ENCODE measurements at regions not wholly inside any gene's neighbourhood (a gene's known extent, or its start where the extent isn't known, plus 50 kb on each side); places are given as distances from the start of the nearest gene placed in this dataset.

DNA sequence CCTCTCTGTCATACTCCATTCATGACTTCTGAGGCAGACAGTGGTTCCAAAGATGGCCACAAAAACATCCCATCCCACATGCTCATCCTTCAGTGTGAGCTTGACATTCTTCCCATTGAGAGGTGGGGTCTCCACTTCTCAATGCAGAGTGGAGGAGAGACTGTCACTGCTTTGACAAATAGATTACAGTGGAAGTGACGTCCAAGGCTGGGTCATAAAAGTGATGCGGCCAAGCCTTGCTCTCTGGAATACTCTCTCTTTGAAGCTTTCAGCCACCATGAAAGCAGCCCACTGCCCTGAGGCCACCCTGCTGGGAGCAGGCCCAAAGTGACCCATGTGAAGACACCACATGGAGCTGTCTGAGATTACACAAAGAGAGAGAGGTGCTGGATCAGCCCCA, 59.0 kb upstream of the DNAH5 start:
- POLR2A ChIA-PET: no interaction called here
- CTCF ChIA-PET (ENCODE audit: low intra/inter-chr PET ratio, low total read pairs): no interaction called here
- no peaks in the 10 kb centered on the region for H3K36me3 ChIP-seq (replicated peaks in 1 of 2; ENCODE audit: control insufficient read depth in 1 of 2, insufficient read depth in 2 of 2, low read length in 2 of 2)
- DNase-seq (ENCODE audit: low spot score) (no peak), ATAC-seq (peak; percentile 28; the same call in 1 of the 3 replicates), FAIRE-seq (no peak)
- H3K4me2 ChIP-seq (ENCODE audit: low read depth, low read length): no peak overlapping the region
- no peak overlapping the region for H3K27ac ChIP-seq (ENCODE audit: extremely low read length, insufficient read depth, low read length)
- no peak for TF ChIP-seq TEAD2 (CRISPR knock-in tag; IDR thresholded peaks at IDR 0.05)
- TF ChIP-seq TEAD3 (CRISPR knock-in tag; optimal IDR thresholded peaks at IDR 0.05; ENCODE audit: borderline replicate concordance): no peak
- TF ChIP-seq POLR2A (IDR thresholded peaks at IDR 0.05; ENCODE audit: insufficient read depth in 1 of 2, low read depth in 2 of 2, low read length in 2 of 2): no peak
- TF ChIP-seq SMC3 (IDR thresholded peaks at IDR 0.05; ENCODE audit: low read length): no peak
- TF ChIP-seq SYNCRIP (IDR thresholded peaks at IDR 0.05; ENCODE audit: insufficient read depth, low read depth, low read length): no peak
- no peak for TF ChIP-seq ZC3H13 (CRISPR knock-in tag; IDR thresholded peaks at IDR 0.05)
- TF ChIP-seq FOXA1 (IDR thresholded peaks at IDR 0.05): no peak
- TF ChIP-seq FOXA1 (CRISPR knock-in tag; IDR thresholded peaks at IDR 0.05): no peak
- TF ChIP-seq JDP2 (CRISPR knock-in tag; IDR thresholded peaks at IDR 0.05; ENCODE audit: borderline replicate concordance): no peak
- TF ChIP-seq, protein P1, sequence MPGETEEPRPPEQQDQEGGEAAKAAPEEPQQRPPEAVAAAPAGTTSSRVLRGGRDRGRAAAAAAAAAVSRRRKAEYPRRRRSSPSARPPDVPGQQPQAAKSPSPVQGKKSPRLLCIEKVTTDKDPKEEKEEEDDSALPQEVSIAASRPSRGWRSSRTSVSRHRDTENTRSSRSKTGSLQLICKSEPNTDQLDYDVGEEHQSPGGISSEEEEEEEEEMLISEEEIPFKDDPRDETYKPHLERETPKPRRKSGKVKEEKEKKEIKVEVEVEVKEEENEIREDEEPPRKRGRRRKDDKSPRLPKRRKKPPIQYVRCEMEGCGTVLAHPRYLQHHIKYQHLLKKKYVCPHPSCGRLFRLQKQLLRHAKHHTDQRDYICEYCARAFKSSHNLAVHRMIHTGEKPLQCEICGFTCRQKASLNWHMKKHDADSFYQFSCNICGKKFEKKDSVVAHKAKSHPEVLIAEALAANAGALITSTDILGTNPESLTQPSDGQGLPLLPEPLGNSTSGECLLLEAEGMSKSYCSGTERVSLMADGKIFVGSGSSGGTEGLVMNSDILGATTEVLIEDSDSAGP (CRISPR knock-in tag; IDR thresholded peaks at IDR 0.05; ENCODE audit: borderline replicate concordance): no peak
- TF ChIP-seq ZNF331 (CRISPR knock-in tag; IDR thresholded peaks at IDR 0.05): no peak
- TF ChIP-seq ZMYM4 (CRISPR knock-in tag; IDR thresholded peaks at IDR 0.05): no peak
- H4K20me1 ChIP-seq (ENCODE audit: insufficient read depth, low read length): no peaks in the 10 kb centered on the region
- 40% methylated on average over 2 of the region's 2 CpGs for WGBS (ENCODE audit: low lambda C conversion rate)
- no peak overlapping the region for H2AFZ ChIP-seq (ENCODE audit: low read length)
- intact Hi-C loops (cut with micrococcal nuclease; ENCODE audit: unreplicated experiment) (no loop called here), in situ Hi-C loops (cut with HindIII; ENCODE audit: extremely low pct_ligation_motif_present, low pct_unique_long_range_greater_than_20kb) (no loop called here)
- peaks cover 5% of the 10 kb centered on the region; the same call in 1 of the 2 replicates for H3K9me3 ChIP-seq (ENCODE audit: low read length)
- BruUV-seq (replicated peaks): no TSS peak
- no peak overlapping the region for H3K9ac ChIP-seq (ENCODE audit: insufficient read depth, low read depth, low read length)
- no peaks in the 10 kb centered on the region; a peak in 2 of 5 replicates for H3K27me3 ChIP-seq (ENCODE audit: control insufficient read depth in 1 of 2, insufficient read depth in 2 of 2, low read length in 2 of 2)
- H3K4me3 ChIP-seq (replicated peaks in 1 of 3; ENCODE audit: insufficient read depth in 1 of 3, low read depth in 2 of 3, low read length in 3 of 3): no peak overlapping the region
- peaks cover 5% of the 10 kb centered on the region for H3K4me1 ChIP-seq (ENCODE audit: insufficient read depth, low read length)
- no peaks in the 10 kb centered on the region for H3K79me2 ChIP-seq (ENCODE audit: insufficient read depth, low read length)

Data from HepG2 (cell line).